GM21360 (cell line): ENCODE measurements at regions not wholly inside any gene's neighbourhood (a gene's known extent, or its start where the extent isn't known, plus 50 kb on each side); places are given as distances from the start of the nearest gene placed in this dataset.
"Not testable (repeated sequence)": the region's sequence is repeated elsewhere in the genome, so short reads cannot be mapped to it uniquely, and the experiment has no call there.

Experiments
- ATAC-seq: cut with Tn5 transposase; IDR thresholded peaks from one replicate; pipeline ENCODE4 v1.9.1; 2021; ENCODE audit warnings: mild to moderate bottlenecking, moderate library complexity; ENCODE audit not compliant: unreplicated experiment

DNA sequence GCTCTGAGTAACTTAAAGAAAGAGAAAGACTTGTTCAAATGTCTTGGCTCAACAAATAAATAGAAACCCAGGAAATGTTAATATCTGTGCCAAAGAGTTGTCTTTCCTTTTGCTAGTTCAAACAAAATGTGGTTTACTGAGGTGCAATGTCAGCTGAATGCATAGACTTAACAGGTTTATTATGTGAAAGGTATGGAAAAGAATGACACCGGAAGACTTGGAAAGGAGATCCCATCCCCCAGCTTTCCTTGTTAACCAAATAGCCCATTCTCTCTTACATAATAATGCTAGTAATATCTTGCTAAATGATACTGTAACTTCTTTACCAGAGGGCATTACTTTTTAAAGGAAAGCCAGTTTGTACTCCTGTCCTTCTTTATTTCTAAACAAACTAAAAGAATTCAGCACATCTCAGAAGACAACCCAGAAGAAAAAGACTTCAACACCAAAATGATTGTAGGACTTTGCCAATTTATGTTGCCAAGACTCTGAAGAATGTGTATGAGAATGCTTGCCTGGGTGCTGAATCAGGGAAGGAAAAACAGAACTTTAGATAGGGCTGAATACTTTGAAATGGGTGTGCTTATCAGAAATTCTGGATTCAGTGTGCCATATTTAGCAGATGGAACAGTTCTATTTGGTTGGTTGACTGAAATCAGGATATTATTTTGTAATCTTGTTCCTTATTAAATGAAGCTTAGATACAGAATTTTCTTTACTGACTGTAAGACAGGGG lies 344.1 kb downstream of the TMEM38B start:
- no peak for ATAC-seq

DNA sequence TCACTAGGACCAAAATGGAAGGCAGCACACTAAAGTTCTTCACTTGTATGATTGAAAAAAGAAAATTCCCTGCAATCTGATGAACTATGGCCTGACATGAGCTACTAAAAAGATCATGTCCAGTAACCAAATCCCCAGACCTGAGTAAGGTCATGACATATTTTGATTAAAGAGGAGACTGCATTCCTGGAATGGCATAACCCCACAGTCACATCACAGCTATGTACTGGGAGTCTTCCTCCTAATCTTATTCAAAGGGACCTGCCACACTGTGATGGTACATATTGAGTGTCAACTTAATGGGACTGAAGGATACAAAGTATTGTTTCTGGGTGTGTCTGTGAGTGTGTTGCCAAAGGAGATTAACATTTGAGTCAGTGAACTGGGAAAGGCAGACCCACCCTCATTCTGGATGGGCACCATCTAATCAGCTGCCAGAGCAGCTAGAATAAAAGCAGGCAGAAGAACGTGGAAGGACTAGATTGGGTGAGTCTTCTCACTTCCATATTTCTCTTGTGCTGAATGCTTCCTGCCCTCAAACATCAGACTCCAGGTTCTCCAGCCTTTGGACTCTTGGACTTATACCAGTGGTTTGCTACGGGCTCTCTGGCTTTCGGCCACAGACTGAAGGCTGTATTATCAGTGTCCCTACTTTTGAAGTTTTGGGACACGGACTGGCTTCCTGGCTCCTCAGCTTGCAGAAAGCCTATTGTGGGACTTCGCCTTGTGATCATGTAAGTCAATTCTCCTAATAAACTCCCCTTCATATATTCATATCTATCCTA lies 345.0 kb downstream of the TMEM38B start:
- ATAC-seq = no peak

- not testable (repeated sequence) for ATAC-seq
Observed at GRCh38 chr9:106041920-106042319, 347.6 kb downstream of the TMEM38B start.

- no peak for ATAC-seq
Observed at GRCh38 chr9:106051545-106051944, 357.2 kb downstream of the TMEM38B start.

DNA sequence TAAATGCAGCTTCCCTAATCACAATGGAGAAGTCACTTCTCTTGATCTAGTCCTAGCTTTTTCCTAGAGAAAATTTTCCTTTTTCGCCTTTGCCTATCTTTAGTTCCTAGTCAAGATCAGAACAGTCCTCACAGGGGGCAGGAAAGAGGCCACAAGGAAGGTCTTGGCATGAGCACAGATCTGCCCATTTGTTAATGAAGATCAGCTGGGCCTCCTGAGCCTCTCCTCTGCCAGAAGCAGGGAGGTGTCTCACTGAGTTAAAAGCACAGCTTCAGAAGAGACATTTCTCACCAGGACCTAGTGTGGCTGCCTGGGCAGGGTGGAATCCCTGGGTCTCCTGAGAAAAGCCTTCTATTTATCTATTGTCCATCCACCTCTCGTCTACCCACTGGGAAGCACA lies 357.8 kb downstream of the TMEM38B start:
- no peak for ATAC-seq

GRCh38 chr9:106052735-106053134 lies 358.4 kb downstream of the TMEM38B start:
- no peak for ATAC-seq

- no peak for ATAC-seq
Observed at GRCh38 chr9:106056328-106056727, 362.0 kb downstream of the TMEM38B start.

GRCh38 chr9:106058460-106058859 lies 364.1 kb downstream of the TMEM38B start:
- no peak for ATAC-seq

DNA sequence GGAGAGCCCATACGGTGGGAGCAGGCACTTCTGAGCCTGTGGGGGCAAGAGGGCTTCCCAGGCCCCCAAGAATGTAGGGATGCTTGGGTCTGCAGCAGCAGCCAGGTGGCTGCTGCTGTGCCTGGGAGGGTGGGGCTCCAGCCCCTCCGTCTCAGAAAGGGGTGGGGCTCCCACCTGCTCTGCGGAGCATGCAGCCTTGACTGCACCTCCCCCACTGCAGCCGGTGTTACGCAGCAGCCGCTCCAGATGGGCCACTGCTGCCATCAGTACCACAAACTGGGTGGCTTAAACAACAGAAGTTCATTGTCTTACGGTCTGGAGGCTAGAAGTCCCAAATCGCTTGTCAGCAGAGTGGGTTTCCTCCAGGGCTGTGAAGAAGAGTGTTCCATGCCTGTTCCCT lies 365.5 kb downstream of the TMEM38B start:
- no peak for ATAC-seq

DNA sequence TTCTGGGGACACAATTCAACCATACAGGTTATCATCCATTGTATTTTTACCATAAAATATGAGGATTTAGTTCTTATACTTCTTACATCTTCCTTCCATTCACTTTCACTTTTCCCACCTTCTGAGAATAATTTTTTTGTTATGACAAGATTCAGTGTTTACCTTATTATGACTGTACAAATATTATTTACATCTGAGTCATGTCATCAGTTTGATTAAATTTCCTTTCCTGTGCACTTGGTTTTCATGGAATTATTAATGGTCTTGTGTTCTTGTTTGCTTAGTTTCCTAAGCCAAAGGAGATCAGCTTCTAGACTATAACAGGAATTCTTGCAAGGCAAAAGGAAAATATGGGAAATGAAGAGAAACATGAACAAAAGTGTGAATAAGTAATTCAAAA lies 366.5 kb downstream of the TMEM38B start:
- no peak for ATAC-seq

DNA sequence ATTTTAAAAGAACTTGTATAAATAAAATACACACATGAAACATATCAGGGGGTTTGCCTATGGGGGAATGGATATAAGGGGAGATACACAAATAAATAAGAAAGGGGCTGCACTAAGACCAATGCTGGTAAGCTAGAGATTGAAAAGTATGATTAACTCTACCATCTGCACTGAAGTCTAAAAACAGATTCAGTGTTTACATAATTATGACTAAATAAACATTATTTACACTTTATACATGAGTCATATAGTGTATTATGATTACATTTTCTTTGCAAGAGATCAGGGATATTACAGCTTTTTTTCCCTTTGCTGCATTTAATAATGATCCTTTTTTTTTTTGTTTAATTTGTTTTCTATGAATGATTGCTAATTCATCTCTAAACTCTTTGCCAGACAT lies 367.9 kb downstream of the TMEM38B start:
- ATAC-seq = no peak

DNA sequence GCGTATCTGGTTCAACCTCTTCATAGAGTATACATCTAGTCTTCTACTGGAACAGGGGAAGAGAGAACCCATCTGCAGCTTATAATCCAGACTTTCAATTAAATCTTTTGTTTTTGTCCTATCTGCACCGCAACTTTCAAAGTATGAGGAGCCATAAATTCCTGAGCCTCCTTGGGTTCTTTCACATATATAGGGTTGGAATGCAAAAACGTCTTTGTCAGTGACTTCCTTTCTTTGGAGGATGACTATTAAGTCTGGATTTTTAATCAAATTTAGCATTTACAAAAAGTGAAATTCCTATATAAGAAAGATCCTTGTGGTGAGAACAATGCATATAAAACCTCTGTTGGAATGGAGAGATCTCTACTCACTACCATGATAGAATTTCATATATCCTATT lies 370.8 kb downstream of the TMEM38B start:
- no peak for ATAC-seq

- ATAC-seq = no peak
Observed at GRCh38 chr9:106065579-106066214, 371.4 kb downstream of the TMEM38B start.

- ATAC-seq = no peak
Observed at GRCh38 chr9:106066940-106067524, 372.7 kb downstream of the TMEM38B start.

DNA sequence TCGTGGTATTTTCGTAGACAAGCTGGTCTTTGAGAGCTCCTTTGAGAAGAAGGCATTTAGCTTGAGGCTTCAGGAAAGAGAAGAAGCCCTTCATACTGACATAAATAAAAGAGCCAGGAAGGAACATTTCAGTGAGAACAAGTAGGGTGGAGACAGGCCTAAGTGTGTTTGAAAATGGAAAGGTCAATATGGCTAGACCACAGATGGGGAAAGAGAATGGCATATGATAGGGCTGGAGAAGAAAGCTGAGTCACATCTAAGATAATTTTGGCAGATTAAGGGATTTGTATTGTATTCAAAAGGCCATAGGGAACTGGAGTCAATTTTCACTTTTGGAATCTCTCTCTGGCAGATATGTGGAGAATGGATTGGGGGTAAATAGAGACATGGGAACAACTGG lies 374.9 kb downstream of the TMEM38B start:
- ATAC-seq = no peak

DNA sequence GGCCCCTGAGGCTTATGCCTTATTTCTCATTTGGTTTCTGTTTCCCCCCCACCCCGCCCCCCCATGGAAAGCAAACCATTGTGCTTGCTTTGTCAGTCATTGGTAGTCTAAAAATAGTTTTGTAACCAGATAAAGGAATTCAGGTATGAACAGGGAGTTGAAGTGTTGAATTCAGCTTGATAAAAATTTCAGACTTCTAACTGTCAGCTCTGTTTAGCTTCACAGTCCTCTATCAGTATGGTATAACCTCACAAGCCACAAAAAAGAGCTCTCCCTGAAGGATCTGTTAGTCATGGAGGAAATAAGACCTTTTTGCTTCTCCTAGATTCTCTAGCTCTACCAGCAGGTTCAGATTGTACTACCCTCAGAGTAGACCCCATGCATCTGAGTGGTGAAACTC lies 378.1 kb downstream of the TMEM38B start:
- no peak for ATAC-seq

- no peak for ATAC-seq
Observed at GRCh38 chr9:106074006-106074405, 379.7 kb downstream of the TMEM38B start.

- ATAC-seq = no peak
Observed at GRCh38 chr9:106075236-106075959, 381.1 kb downstream of the TMEM38B start.

GRCh38 chr9:106075960-106076327 lies 381.6 kb downstream of the TMEM38B start:
- no peak for ATAC-seq

DNA sequence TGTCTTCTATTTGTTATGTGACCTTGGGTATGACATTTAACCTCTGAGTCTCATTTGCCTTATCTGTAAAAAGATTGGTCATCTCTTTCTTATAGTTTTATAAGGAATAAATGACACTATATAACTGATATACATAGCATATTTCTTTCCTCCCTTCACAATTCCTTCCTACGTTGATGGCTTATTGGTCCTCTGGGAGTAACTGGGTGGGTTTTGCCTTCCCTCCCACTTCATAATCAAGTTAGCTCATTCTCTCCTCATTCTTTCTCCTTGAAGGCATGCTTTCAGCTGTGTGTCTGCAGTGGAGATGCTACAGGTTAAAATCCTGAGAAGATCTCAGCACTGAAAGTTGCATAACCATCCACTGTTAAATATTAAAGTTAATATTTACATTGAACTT lies 382.4 kb downstream of the TMEM38B start:
- no peak for ATAC-seq

DNA sequence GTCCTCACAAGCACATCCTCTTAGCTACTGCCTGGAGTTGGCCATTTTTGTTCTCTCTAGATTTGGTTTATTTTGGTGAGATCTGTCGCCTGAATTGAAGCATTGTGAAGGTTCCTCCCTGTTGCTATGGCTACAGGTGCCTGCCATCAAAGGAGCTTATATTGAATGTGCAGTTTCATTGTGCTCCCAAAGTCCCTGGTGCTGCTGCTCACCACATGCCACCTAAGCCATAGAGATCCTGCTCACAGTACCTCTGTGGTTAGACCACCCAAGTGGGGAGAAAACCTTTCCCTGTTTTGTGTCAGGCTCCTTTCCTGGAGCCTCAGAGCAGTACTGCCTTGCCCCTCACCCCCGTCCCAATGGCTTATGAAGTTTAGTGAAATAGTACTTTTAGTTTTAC lies 383.4 kb downstream of the TMEM38B start:
- no peak for ATAC-seq
